Kidney (tissue), 13 donors: ENCODE measurements at regions not wholly inside any gene's neighbourhood (a gene's known extent, or its start where the extent isn't known, plus 50 kb on each side); places are given as distances from the start of the nearest gene placed in this dataset.
"Not testable (repeated sequence)": the region's sequence is repeated elsewhere in the genome, so short reads cannot be mapped to it uniquely, and the experiment has no call there.

Experiments used
- DNase-seq, 5 donors: peaks; one replicate each; pipeline ENCODE4 v3.0.0-alpha.2; 2013 to 2020
- FAIRE-seq: peaks from 2 replicates; lab custom pipeline; 2012; peaks lifted over from hg19 to GRCh38; lab: Jason Lieb, UNC
- H3K27ac ChIP-seq, 2 donors: one replicate each; pipeline ENCODE4 v1.7.0; 2013; ENCODE audit warnings: low read depth in 2 of 2, low read length in 2 of 2, inconsistent platforms in 1 of 2
- H3K27me3 ChIP-seq: one replicate; pipeline ENCODE4 v1.7.1; 2013; ENCODE audit warnings: low read length, inconsistent platforms; ENCODE audit not compliant: control insufficient read depth, insufficient read depth
- H3K36me3 ChIP-seq, 3 donors: one replicate each; pipeline versions ENCODE4 v1.7.0 to v1.7.1; 2013; ENCODE audit warnings: low read length in 3 of 3, control low read depth in 1 of 3, inconsistent platforms in 1 of 3; ENCODE audit not compliant: insufficient read depth in 3 of 3, control insufficient read depth in 2 of 3
- H3K4me1 ChIP-seq, 3 donors: one replicate each; pipeline versions ENCODE4 v1.7.0 to v1.7.1; 2013; ENCODE audit warnings: low read length in 3 of 3, inconsistent platforms in 1 of 3, low read depth in 1 of 3; ENCODE audit not compliant: control insufficient read depth in 2 of 3, insufficient read depth in 2 of 3
- H3K4me3 ChIP-seq, 3 donors: one replicate each; pipeline versions ENCODE4 v1.7.0 to v1.8.1; 2013; ENCODE audit warnings: low read length in 3 of 3, control low read depth in 1 of 3, inconsistent platforms in 1 of 3
- H3K9ac ChIP-seq, 3 donors: one replicate each; pipeline versions ENCODE4 v1.7.0 to v1.7.1; 2013; ENCODE audit warnings: low read length in 3 of 3, control low read depth in 1 of 3, inconsistent platforms in 1 of 3
- H3K9me3 ChIP-seq, 3 donors: one replicate each; pipeline versions ENCODE4 v1.7.0 to v1.7.1; 2013; ENCODE audit warnings: low read length in 3 of 3, control low read depth in 1 of 3, inconsistent platforms in 1 of 3; ENCODE audit not compliant: control insufficient read depth in 2 of 3, insufficient read depth in 1 of 3
- intact Hi-C: fragments of 100-400 bp; cut with DNase I; formaldehyde crosslinking; loops from one replicate; pipeline ENCODE4 v1.11.1; 2022
- TF ChIP-seq, protein P1 (sequence below): IDR thresholded peaks from 3 replicates; pipeline ENCODE4 v1.5.1; 2012; ENCODE audit warnings: mild to moderate bottlenecking, moderate library complexity, borderline replicate concordance; ENCODE audit not compliant: insufficient read depth; ENCODE audit errors: extremely low read depth
- donor health status: control.
- donor health status: control.
- donor health status: control.
- donor health status: control.
- donor health status: control.
- donor health status: DM: yes; HTN: yes; CAD: no.
- donor health status: Normal renal cell carcinoma (clear cell type).

- no peak overlapping the region for H3K4me3 ChIP-seq
- DNase-seq (no peak), FAIRE-seq (no peak)
- no peaks in the 10 kb centered on the region for H3K4me1 ChIP-seq
- H3K27ac ChIP-seq = no peak overlapping the region
- intact Hi-C loops = no loop called here
- H3K36me3 ChIP-seq = no peaks in the 10 kb centered on the region
- TF ChIP-seq, protein P1, sequence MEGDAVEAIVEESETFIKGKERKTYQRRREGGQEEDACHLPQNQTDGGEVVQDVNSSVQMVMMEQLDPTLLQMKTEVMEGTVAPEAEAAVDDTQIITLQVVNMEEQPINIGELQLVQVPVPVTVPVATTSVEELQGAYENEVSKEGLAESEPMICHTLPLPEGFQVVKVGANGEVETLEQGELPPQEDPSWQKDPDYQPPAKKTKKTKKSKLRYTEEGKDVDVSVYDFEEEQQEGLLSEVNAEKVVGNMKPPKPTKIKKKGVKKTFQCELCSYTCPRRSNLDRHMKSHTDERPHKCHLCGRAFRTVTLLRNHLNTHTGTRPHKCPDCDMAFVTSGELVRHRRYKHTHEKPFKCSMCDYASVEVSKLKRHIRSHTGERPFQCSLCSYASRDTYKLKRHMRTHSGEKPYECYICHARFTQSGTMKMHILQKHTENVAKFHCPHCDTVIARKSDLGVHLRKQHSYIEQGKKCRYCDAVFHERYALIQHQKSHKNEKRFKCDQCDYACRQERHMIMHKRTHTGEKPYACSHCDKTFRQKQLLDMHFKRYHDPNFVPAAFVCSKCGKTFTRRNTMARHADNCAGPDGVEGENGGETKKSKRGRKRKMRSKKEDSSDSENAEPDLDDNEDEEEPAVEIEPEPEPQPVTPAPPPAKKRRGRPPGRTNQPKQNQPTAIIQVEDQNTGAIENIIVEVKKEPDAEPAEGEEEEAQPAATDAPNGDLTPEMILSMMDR = no peak
- H3K27me3 ChIP-seq = no peaks in the 10 kb centered on the region
- H3K9me3 ChIP-seq = no peaks in the 10 kb centered on the region
- no peak overlapping the region for H3K9ac ChIP-seq
Measured at GRCh38 chr18:6525604-6526003, 110.9 kb upstream of the L3MBTL4 start.

DNA sequence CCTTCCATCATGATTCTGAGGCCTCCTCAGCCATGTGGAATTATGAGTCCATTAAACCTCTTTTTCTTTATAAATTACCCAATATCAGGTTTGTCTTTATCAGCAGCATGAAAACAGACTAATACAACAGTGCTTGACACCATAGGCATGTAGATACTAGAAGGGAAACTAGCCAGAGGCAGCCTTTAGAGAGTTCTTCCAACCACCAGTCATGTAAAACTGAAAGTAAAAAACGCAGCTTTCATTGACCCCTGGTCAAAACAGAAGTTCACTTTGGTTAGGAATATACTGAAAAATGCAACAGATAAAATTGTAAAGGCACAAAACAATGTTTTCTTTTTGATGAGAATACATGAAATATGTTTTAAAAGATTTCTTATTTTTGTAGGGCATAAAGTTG lies 122.8 kb upstream of the L3MBTL4 start:
- TF ChIP-seq, protein P1 = no peak
- H3K9me3 ChIP-seq = no peaks in the 10 kb centered on the region
- no peak for DNase-seq
- H3K4me3 ChIP-seq = peak overlapping the region in 2 of 3 donors; percentile 8 to 13
- H3K27me3 ChIP-seq = no peaks in the 10 kb centered on the region
- no peaks in the 10 kb centered on the region for H3K36me3 ChIP-seq
- no peaks in the 10 kb centered on the region for H3K4me1 ChIP-seq
- intact Hi-C loops = no loop called here
- H3K9ac ChIP-seq = no peak overlapping the region
- FAIRE-seq = no peak
- H3K27ac ChIP-seq = no peak overlapping the region

DNA sequence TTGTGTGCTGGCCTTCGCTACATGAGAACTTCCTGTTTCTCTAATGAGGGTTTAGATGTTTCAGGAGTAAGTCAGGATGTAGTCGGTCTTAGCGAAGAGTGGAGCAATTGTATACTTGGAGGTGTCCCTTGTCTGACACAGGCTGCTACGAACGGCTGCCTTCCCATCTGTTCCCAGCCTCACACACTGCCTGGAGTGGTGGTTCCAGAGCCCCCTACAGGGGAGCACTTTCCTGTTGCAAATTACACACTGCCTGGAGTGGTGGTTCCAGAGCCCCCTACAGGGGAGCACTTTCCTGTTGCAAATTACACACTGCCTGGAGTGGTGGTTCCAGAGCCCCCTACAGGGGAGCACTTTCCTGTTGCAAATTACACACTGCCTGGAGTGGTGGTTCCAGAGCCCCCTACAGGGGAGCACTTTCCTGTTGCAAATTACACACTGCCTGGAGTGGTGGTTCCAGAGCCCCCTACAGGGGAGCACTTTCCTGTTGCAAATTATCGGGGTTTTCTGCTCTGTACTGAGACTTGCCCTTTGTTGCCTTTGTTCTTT lies 126.5 kb upstream of the L3MBTL4 start:
- H3K9ac ChIP-seq, H3K27me3 ChIP-seq, DNase-seq, H3K4me3 ChIP-seq, H3K27ac ChIP-seq, H3K4me1 ChIP-seq, H3K36me3 ChIP-seq, FAIRE-seq, H3K9me3 ChIP-seq: not testable (repeated sequence)
- intact Hi-C loops = loop anchor here (10.0 kb wide), 1 partner anchor 344 kb away; no protein-coding TSS in a partner anchor

DNA sequence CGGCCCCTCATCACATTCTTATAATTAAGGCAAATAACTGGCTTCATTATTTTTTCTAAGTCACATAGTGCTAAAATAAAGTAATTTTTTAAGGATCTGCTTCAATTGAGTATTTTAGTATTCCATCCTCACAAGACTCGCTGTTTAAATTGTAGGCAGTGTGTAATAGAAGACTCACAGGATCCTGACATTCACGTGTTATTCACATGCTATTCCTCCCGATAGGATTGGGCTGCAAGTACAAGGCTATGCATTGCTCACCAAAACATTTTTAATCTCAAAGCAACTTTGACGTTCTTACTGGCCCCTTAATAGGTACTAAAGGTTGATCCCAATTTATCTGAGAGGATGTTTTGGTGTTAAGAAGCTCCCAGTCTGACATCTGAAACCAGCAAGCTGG lies 127.6 kb upstream of the L3MBTL4 start:
- Histone ChIP-seq H3K9ac (no peak overlapping the region), H3K36me3 (no peaks in the 10 kb centered on the region), H3K9me3 (no peaks in the 10 kb centered on the region), H3K27me3 (no peaks in the 10 kb centered on the region), H3K4me3 (no peak overlapping the region), H3K27ac (no peak overlapping the region), H3K4me1 (no peaks in the 10 kb centered on the region)
- no peak for FAIRE-seq
- TF ChIP-seq, protein P1 = no peak
- intact Hi-C loops = loop anchor here (10.0 kb wide), 1 partner anchor 343 kb away; no protein-coding TSS in a partner anchor
- no peak for DNase-seq
